HL-60 (cell line): ENCODE measurements at regions not wholly inside any gene's neighbourhood (a gene's known extent, or its start where the extent isn't known, plus 50 kb on each side); places are given as distances from the start of the nearest gene placed in this dataset.

ENCODE experiments used
- DNase-seq, 2 experiments: peaks; one replicate each; pipeline ENCODE4 v3.0.0-alpha.2; 2010 to 2020; ENCODE audit warnings: low read depth in 1 of 2, low spot score in 1 of 2
- H3K27ac ChIP-seq: fragments of 250-450 bp; sonication (Bioruptor Pico); replicated peaks from 2 replicates; pipeline ENCODE4 v1.5.1; 2020; ENCODE audit warnings: mild to moderate bottlenecking, moderate library complexity
- H3K27me3 ChIP-seq: fragments of 250-450 bp; sonication (Bioruptor Pico); 2 replicates; pipeline ENCODE4 v1.5.1; 2021; ENCODE audit warnings: mild to moderate bottlenecking, moderate library complexity; ENCODE audit not compliant: insufficient read depth, poor library complexity, severe bottlenecking
- H3K4me3 ChIP-seq: replicated peaks from 2 replicates; pipeline ENCODE4 v1.5.1; 2011; ENCODE audit warnings: mild to moderate bottlenecking, control low read depth, low read length; ENCODE audit not compliant: insufficient read depth
- CTCF ChIP-seq: IDR thresholded peaks from one replicate; pipeline ENCODE4 v1.5.1; 2011; ENCODE audit warnings: low read length, control low read depth, inconsistent platforms; ENCODE audit not compliant: insufficient read depth
- GABPA ChIP-seq: IDR thresholded peaks from 2 replicates; pipeline ENCODE4 v1.6.1; 2012; ENCODE audit warnings: low read depth
- POLR2AphosphoS5 ChIP-seq: IDR thresholded peaks from 2 replicates; pipeline ENCODE4 v1.6.1; 2012; ENCODE audit warnings: low read depth
- REST ChIP-seq: IDR thresholded peaks from 2 replicates; pipeline ENCODE4 v1.6.1; 2012; ENCODE audit warnings: low read depth; ENCODE audit not compliant: insufficient replicate concordance
- SPI1 ChIP-seq: IDR thresholded peaks from 2 replicates; pipeline ENCODE4 v1.6.1; 2012; ENCODE audit warnings: low read depth, mild to moderate bottlenecking, borderline replicate concordance

- Histone ChIP-seq H3K4me3 (no peak overlapping the region), H3K27me3 (no peaks in the 10 kb centered on the region), H3K27ac (no peak overlapping the region)
- no peak for DNase-seq
- TF ChIP-seq POLR2AphosphoS5 = no peak
- no peak for TF ChIP-seq GABPA
- no peak for TF ChIP-seq CTCF
- TF ChIP-seq REST = no peak
- TF ChIP-seq SPI1 = no peak
Observed at GRCh38 chr10:36021096-36021495, 379.0 kb upstream of the FZD8 start.

GRCh38 chr10:36019749-36020148, 377.7 kb upstream of the FZD8 start:
- TF ChIP-seq CTCF (no peak), SPI1 (no peak), POLR2AphosphoS5 (no peak), REST (no peak), GABPA (no peak)
- DNase-seq = no peak
- no peaks in the 10 kb centered on the region for H3K27me3 ChIP-seq
- H3K27ac ChIP-seq = no peak overlapping the region
- H3K4me3 ChIP-seq = no peak overlapping the region

- DNase-seq = no peak
- H3K27me3 ChIP-seq = no peaks in the 10 kb centered on the region
- H3K4me3 ChIP-seq = no peak overlapping the region
- TF ChIP-seq REST (no peak), SPI1 (no peak), GABPA (no peak), POLR2AphosphoS5 (no peak), CTCF (no peak)
- H3K27ac ChIP-seq = no peak overlapping the region
Observed at GRCh38 chr10:36018996-36019395, 376.9 kb upstream of the FZD8 start.
